ENCODE measurements at regions not wholly inside any gene's neighbourhood (a gene's known extent, or its start where the extent isn't known, plus 50 kb on each side); places are given as distances from the start of the nearest gene placed in this dataset.

- no peak for DNase-seq
These were observed 163.4 kb upstream of the SEMA6D start for GRCh38 chr15:47553947-47554346.

GRCh38 chr15:47561102-47561501, 156.2 kb upstream of the SEMA6D start:
- DNase-seq, result no peak

GRCh38 chr15:47565949-47566348, 151.4 kb upstream of the SEMA6D start:
- no peak for DNase-seq

- DNase-seq, result no peak
These were observed 150.7 kb upstream of the SEMA6D start for GRCh38 chr15:47566610-47567009.

- no peak for DNase-seq
These were observed 149.3 kb upstream of the SEMA6D start for GRCh38 chr15:47568030-47568429.

- no peak for DNase-seq
These were observed 147.3 kb upstream of the SEMA6D start for GRCh38 chr15:47570044-47570443.

GRCh38 chr15:47570451-47570850, 146.9 kb upstream of the SEMA6D start:
- DNase-seq, result no peak

- no peak for DNase-seq
These were observed 146.2 kb upstream of the SEMA6D start for GRCh38 chr15:47570881-47571640.

GRCh38 chr15:47573673-47574072, 143.6 kb upstream of the SEMA6D start:
- DNase-seq, result no peak

GRCh38 chr15:47577000-47577399, 140.3 kb upstream of the SEMA6D start:
- no peak for DNase-seq

- DNase-seq, result no peak
These were observed 139.8 kb upstream of the SEMA6D start for GRCh38 chr15:47577461-47577860.

GRCh38 chr15:47582233-47582632, 135.1 kb upstream of the SEMA6D start:
- no peak for DNase-seq

- DNase-seq, result no peak
These were observed 133.0 kb upstream of the SEMA6D start for GRCh38 chr15:47584316-47584715.

- DNase-seq, result peak; percentile 6
These were observed 130.6 kb upstream of the SEMA6D start for GRCh38 chr15:47586653-47587224.

- DNase-seq, result no peak
These were observed 129.1 kb upstream of the SEMA6D start for GRCh38 chr15:47587940-47588802.

GRCh38 chr15:47588958-47589357, 128.3 kb upstream of the SEMA6D start:
- no peak for DNase-seq

GRCh38 chr15:47598996-47599395, 118.3 kb upstream of the SEMA6D start:
- no peak for DNase-seq

- no peak for DNase-seq
These were observed 117.5 kb upstream of the SEMA6D start for GRCh38 chr15:47599806-47600205.

- no peak for DNase-seq
These were observed 115.2 kb upstream of the SEMA6D start for GRCh38 chr15:47602121-47602520.

- no peak for DNase-seq
These were observed 114.3 kb upstream of the SEMA6D start for GRCh38 chr15:47603026-47603425.

GRCh38 chr15:47607695-47608094, 109.6 kb upstream of the SEMA6D start:
- no peak for DNase-seq

GRCh38 chr15:47609693-47610092, 107.6 kb upstream of the SEMA6D start:
- DNase-seq, result peak; percentile 18

GRCh38 chr15:47610736-47611135, 106.6 kb upstream of the SEMA6D start:
- no peak for DNase-seq
